Vagina (tissue), 2 donors: ENCODE measurements at regions not wholly inside any gene's neighbourhood (a gene's known extent, or its start where the extent isn't known, plus 50 kb on each side); places are given as distances from the start of the nearest gene placed in this dataset.

Experiments used
- CTCF ChIP-seq, 3 experiments: fragments of 450-650 bp in 2 of 3; fragments of 200-600 bp in 1 of 3; sonication (generic) in 1 of 3; IDR thresholded peaks; one replicate each; pipeline ENCODE4 v1.5.1; 2017 to 2019; ENCODE audit warnings: antibody characterized with exemption in 3 of 3, mild to moderate bottlenecking in 2 of 3, moderate library complexity in 2 of 3
- POLR2AphosphoS5 ChIP-seq, 2 donors: sonication (generic); formaldehyde crosslinking; IDR thresholded peaks; one replicate each; pipeline ENCODE4 v1.9.0; 2017; ENCODE audit warnings: antibody characterized with exemption in 2 of 2, mild to moderate bottlenecking in 2 of 2, low read depth in 1 of 2; ENCODE audit not compliant: insufficient read depth in 1 of 2

GRCh38 chr12:115847398-115847797 is 430.1 kb downstream of the MED13L start:
- TF ChIP-seq POLR2AphosphoS5 (IDR thresholded peaks at IDR 0.05; ENCODE audit: insufficient read depth in 1 of 2, low read depth in 1 of 2) (no peak), CTCF (IDR thresholded peaks at IDR 0.05) (no peak)
